Vagina (tissue), 2 donors: ENCODE measurements at regions not wholly inside any gene's neighbourhood (a gene's known extent, or its start where the extent isn't known, plus 50 kb on each side); places are given as distances from the start of the nearest gene placed in this dataset.

Source experiments
- DNase-seq, 2 donors: peaks; one replicate each; pipeline ENCODE4 v3.0.0-alpha.2; 2017; ENCODE audit errors: extremely low spot score in 2 of 2
- H3K27ac ChIP-seq: fragments of 200-600 bp; sonication (generic); one replicate; pipeline ENCODE4 v1.5.1; 2019
- H3K27me3 ChIP-seq: fragments of 200-600 bp; sonication (generic); one replicate; pipeline ENCODE4 v1.5.1; 2019
- H3K36me3 ChIP-seq, 2 donors: fragments of 200-600 bp; sonication (generic); one replicate each; pipeline ENCODE4 v1.5.1; 2017 to 2019
- H3K4me1 ChIP-seq: fragments of 200-600 bp; sonication (generic); one replicate; pipeline ENCODE4 v1.5.1; 2019
- H3K4me3 ChIP-seq, 2 donors: fragments of 200-600 bp; sonication (generic); 1 replicate in 1 of 2; 2 replicates in 1 of 2; pipeline ENCODE4 v1.5.1; 2016 to 2019
- H3K9me3 ChIP-seq: fragments of 200-600 bp; sonication (generic); one replicate; pipeline ENCODE4 v1.5.1; 2019
- CTCF ChIP-seq, 3 experiments: fragments of 450-650 bp in 2 of 3; fragments of 200-600 bp in 1 of 3; sonication (generic) in 1 of 3; IDR thresholded peaks; one replicate each; pipeline ENCODE4 v1.5.1; 2017 to 2019; ENCODE audit warnings: antibody characterized with exemption in 3 of 3, mild to moderate bottlenecking in 2 of 3, moderate library complexity in 2 of 3
- POLR2A ChIP-seq, 2 donors: fragments of 450-650 bp; IDR thresholded peaks; one replicate each; pipeline ENCODE4 v1.6.1; 2017; ENCODE audit warnings: antibody characterized with exemption in 2 of 2, mild to moderate bottlenecking in 2 of 2, moderate library complexity in 2 of 2
- POLR2AphosphoS5 ChIP-seq, 2 donors: sonication (generic); formaldehyde crosslinking; IDR thresholded peaks; one replicate each; pipeline ENCODE4 v1.9.0; 2017; ENCODE audit warnings: antibody characterized with exemption in 2 of 2, mild to moderate bottlenecking in 2 of 2, low read depth in 1 of 2; ENCODE audit not compliant: insufficient read depth in 1 of 2
- intact Hi-C: fragments of 100-400 bp; cut with DNase I; formaldehyde crosslinking; loops from one replicate; pipeline ENCODE4 v1.15.1; 2023

GRCh38 chr21:38729754-38730379 lies 75.9 kb upstream of the ETS2 start:
- Histone ChIP-seq H3K27me3 (no peaks in the 10 kb centered on the region), H3K9me3 (peaks cover 9% of the 10 kb centered on the region), H3K4me1 (peaks cover 7% of the 10 kb centered on the region), H3K36me3 (no peaks in the 10 kb centered on the region), H3K27ac (no peak overlapping the region), H3K4me3 (no peak overlapping the region)
- TF ChIP-seq POLR2AphosphoS5 (IDR thresholded peaks at IDR 0.05; ENCODE audit: insufficient read depth in 1 of 2, low read depth in 1 of 2) (no peak), CTCF (IDR thresholded peaks at IDR 0.05) (no peak), POLR2A (IDR thresholded peaks at IDR 0.05) (no peak)
- intact Hi-C loops, result loop anchor here (5.0 to 10.0 kb wide), 2 partner anchors 75 to 397 kb away; partner anchors contain the start of gene ETS2
- DNase-seq, result no peak

GRCh38 chr21:38733972-38734546 lies 71.7 kb upstream of the ETS2 start:
- Histone ChIP-seq H3K4me1 (peaks cover 7% of the 10 kb centered on the region), H3K4me3 (peak overlapping the region; percentile 26 to 36), H3K27me3 (no peaks in the 10 kb centered on the region), H3K36me3 (no peaks in the 10 kb centered on the region), H3K9me3 (no peaks in the 10 kb centered on the region), H3K27ac (peak overlapping the region; percentile 77)
- TF ChIP-seq POLR2A (IDR thresholded peaks at IDR 0.05), result peak in 1 of 2 donors; percentile 17
- TF ChIP-seq CTCF (IDR thresholded peaks at IDR 0.05), result peak; percentile 81 to 97 (median 93)
- peak in 1 of 2 donors; percentile 66 for TF ChIP-seq POLR2AphosphoS5 (IDR thresholded peaks at IDR 0.05; ENCODE audit: insufficient read depth in 1 of 2, low read depth in 1 of 2)
- intact Hi-C loops, result loop anchor here (5.0 to 10.0 kb wide), 2 partner anchors 71 to 393 kb away; partner anchors contain the start of gene ETS2
- DNase-seq, result no peak

GRCh38 chr21:38734646-38735365 lies 70.9 kb upstream of the ETS2 start:
- H3K4me1 ChIP-seq, result peaks cover 7% of the 10 kb centered on the region
- H3K4me3 ChIP-seq, result peak overlapping the region; percentile 26 to 36
- H3K27me3 ChIP-seq, result no peaks in the 10 kb centered on the region
- no peak for DNase-seq
- intact Hi-C loops, result loop anchor here (5.0 to 10.0 kb wide), 2 partner anchors 70 to 392 kb away; partner anchors contain the start of gene ETS2
- no peaks in the 10 kb centered on the region for H3K9me3 ChIP-seq
- peak overlapping the region; percentile 77 for H3K27ac ChIP-seq
- TF ChIP-seq POLR2AphosphoS5 (IDR thresholded peaks at IDR 0.05; ENCODE audit: insufficient read depth in 1 of 2, low read depth in 1 of 2) (no peak), POLR2A (IDR thresholded peaks at IDR 0.05) (no peak), CTCF (IDR thresholded peaks at IDR 0.05) (no peak)
- H3K36me3 ChIP-seq, result no peaks in the 10 kb centered on the region

GRCh38 chr21:38735626-38736206 lies 70.0 kb upstream of the ETS2 start:
- H3K4me1 ChIP-seq, result peaks cover 7% of the 10 kb centered on the region
- TF ChIP-seq POLR2AphosphoS5 (IDR thresholded peaks at IDR 0.05; ENCODE audit: insufficient read depth in 1 of 2, low read depth in 1 of 2) (no peak), CTCF (IDR thresholded peaks at IDR 0.05) (no peak), POLR2A (IDR thresholded peaks at IDR 0.05) (no peak)
- DNase-seq, result peak in 1 of 2 donors; percentile 22
- H3K4me3 ChIP-seq, result no peak overlapping the region
- H3K9me3 ChIP-seq, result no peaks in the 10 kb centered on the region
- intact Hi-C loops, result loop anchor here (10.0 kb wide), 1 partner anchor 69 kb away; the partner anchor contains the start of gene ETS2
- H3K36me3 ChIP-seq, result no peaks in the 10 kb centered on the region
- H3K27me3 ChIP-seq, result no peaks in the 10 kb centered on the region
- H3K27ac ChIP-seq, result no peak overlapping the region
